ENCODE measurements at regions not wholly inside any gene's neighbourhood (a gene's known extent, or its start where the extent isn't known, plus 50 kb on each side); places are given as distances from the start of the nearest gene placed in this dataset.

GRCh38 chr5:8875722-8876121, 670.2 kb downstream of the SEMA5A start:
- Histone ChIP-seq H3K27me3 (ENCODE audit: low read depth, low read length) (peaks cover 13% of the 10 kb centered on the region; the same call in 1 of the 2 replicates), H3K79me2 (ENCODE audit: low read length) (no peaks in the 10 kb centered on the region), H3K9me3 (ENCODE audit: insufficient read depth, low read length) (no peaks in the 10 kb centered on the region), H3K4me1 (ENCODE audit: low read length) (peaks cover 13% of the 10 kb centered on the region), H2AFZ (ENCODE audit: low read depth, low read length) (no peak overlapping the region), H3K36me3 (replicated peaks; ENCODE audit: low read depth, low read length) (no peaks in the 10 kb centered on the region), H3K4me3 (ENCODE audit: low read length) (no peak overlapping the region), H3K27ac (ENCODE audit: low read length) (no peak overlapping the region), H4K20me1 (ENCODE audit: insufficient read depth, low read length) (no peaks in the 10 kb centered on the region), H3K9ac (ENCODE audit: low read length) (no peak overlapping the region), H3K4me2 (ENCODE audit: low read length) (no peak overlapping the region)
- TF ChIP-seq EZH2phosphoT487 (IDR thresholded peaks at IDR 0.05; ENCODE audit: low read depth) (no peak), CTCF (IDR thresholded peaks at IDR 0.05; ENCODE audit: low read depth, low read length) (no peak)

- no peaks in the 10 kb centered on the region for H3K36me3 ChIP-seq (replicated peaks; ENCODE audit: low read depth, low read length)
- H3K79me2 ChIP-seq (ENCODE audit: low read length), result no peaks in the 10 kb centered on the region
- H3K4me3 ChIP-seq (ENCODE audit: low read length), result no peak overlapping the region
- peaks cover 18% of the 10 kb centered on the region; the same call in 1 of the 2 replicates for H3K27me3 ChIP-seq (ENCODE audit: low read depth, low read length)
- H3K9me3 ChIP-seq (ENCODE audit: insufficient read depth, low read length), result no peaks in the 10 kb centered on the region
- H3K27ac ChIP-seq (ENCODE audit: low read length), result no peak overlapping the region
- peaks cover 13% of the 10 kb centered on the region for H3K4me1 ChIP-seq (ENCODE audit: low read length)
- no peaks in the 10 kb centered on the region for H4K20me1 ChIP-seq (ENCODE audit: insufficient read depth, low read length)
- TF ChIP-seq EZH2phosphoT487 (IDR thresholded peaks at IDR 0.05; ENCODE audit: low read depth), result no peak
- TF ChIP-seq CTCF (IDR thresholded peaks at IDR 0.05; ENCODE audit: low read depth, low read length), result no peak
- no peak overlapping the region for H3K9ac ChIP-seq (ENCODE audit: low read length)
- H2AFZ ChIP-seq (ENCODE audit: low read depth, low read length), result no peak overlapping the region
- peak overlapping the region; percentile 44 for H3K4me2 ChIP-seq (ENCODE audit: low read length)
These were observed 666.6 kb downstream of the SEMA5A start for GRCh38 chr5:8879248-8879647.

GRCh38 chr5:8884029-8884428, 661.8 kb downstream of the SEMA5A start:
- no peaks in the 10 kb centered on the region for H3K79me2 ChIP-seq (ENCODE audit: low read length)
- H2AFZ ChIP-seq (ENCODE audit: low read depth, low read length), result no peak overlapping the region
- H3K27me3 ChIP-seq (ENCODE audit: low read depth, low read length), result peaks cover 12% of the 10 kb centered on the region; the same call in 1 of the 2 replicates
- no peaks in the 10 kb centered on the region for H3K9me3 ChIP-seq (ENCODE audit: insufficient read depth, low read length)
- no peaks in the 10 kb centered on the region for H4K20me1 ChIP-seq (ENCODE audit: insufficient read depth, low read length)
- no peak overlapping the region for H3K9ac ChIP-seq (ENCODE audit: low read length)
- H3K4me1 ChIP-seq (ENCODE audit: low read length), result peaks cover 9% of the 10 kb centered on the region
- H3K4me2 ChIP-seq (ENCODE audit: low read length), result no peak overlapping the region
- no peak for TF ChIP-seq CTCF (IDR thresholded peaks at IDR 0.05; ENCODE audit: low read depth, low read length)
- TF ChIP-seq EZH2phosphoT487 (IDR thresholded peaks at IDR 0.05; ENCODE audit: low read depth), result no peak
- H3K36me3 ChIP-seq (replicated peaks; ENCODE audit: low read depth, low read length), result no peaks in the 10 kb centered on the region
- no peak overlapping the region for H3K27ac ChIP-seq (ENCODE audit: low read length)
- no peak overlapping the region for H3K4me3 ChIP-seq (ENCODE audit: low read length)

- Histone ChIP-seq H3K27ac (ENCODE audit: low read length) (no peak overlapping the region), H2AFZ (ENCODE audit: low read depth, low read length) (no peak overlapping the region), H3K36me3 (replicated peaks; ENCODE audit: low read depth, low read length) (no peaks in the 10 kb centered on the region), H3K9ac (ENCODE audit: low read length) (no peak overlapping the region), H3K4me2 (ENCODE audit: low read length) (no peak overlapping the region), H3K79me2 (ENCODE audit: low read length) (no peaks in the 10 kb centered on the region), H3K4me1 (ENCODE audit: low read length) (no peaks in the 10 kb centered on the region), H3K4me3 (ENCODE audit: low read length) (no peak overlapping the region), H3K27me3 (ENCODE audit: low read depth, low read length) (no peaks in the 10 kb centered on the region), H3K9me3 (ENCODE audit: insufficient read depth, low read length) (no peaks in the 10 kb centered on the region), H4K20me1 (ENCODE audit: insufficient read depth, low read length) (no peaks in the 10 kb centered on the region)
- TF ChIP-seq CTCF (IDR thresholded peaks at IDR 0.05; ENCODE audit: low read depth, low read length) (no peak), EZH2phosphoT487 (IDR thresholded peaks at IDR 0.05; ENCODE audit: low read depth) (no peak)
These were observed 652.9 kb downstream of the SEMA5A start for GRCh38 chr5:8892926-8893325.
